Right lobe of liver (tissue), 4 donors: ENCODE measurements at regions not wholly inside any gene's neighbourhood (a gene's known extent, or its start where the extent isn't known, plus 50 kb on each side); places are given as distances from the start of the nearest gene placed in this dataset.

Source experiments
- CTCF ChIP-seq, 4 donors: fragments of 200-600 bp in 3 of 4; fragments of 450-650 bp in 1 of 4; IDR thresholded peaks; one replicate each; pipeline versions ENCODE4 v1.5.1 to v1.8.0; 2016 to 2022; ENCODE audit warnings: antibody characterized with exemption in 4 of 4, mild to moderate bottlenecking in 2 of 4
- POLR2A ChIP-seq: fragments of 450-650 bp; IDR thresholded peaks from one replicate; pipeline ENCODE4 v1.6.1; 2017; ENCODE audit warnings: antibody characterized with exemption, mild to moderate bottlenecking
- donor health status: DM: no; HTN: no; CAD: no.
- donor health status: DM: no; HTN: no; CAD: no.
- donor health status: DM: no; HTN: yes; CAD: no.

DNA sequence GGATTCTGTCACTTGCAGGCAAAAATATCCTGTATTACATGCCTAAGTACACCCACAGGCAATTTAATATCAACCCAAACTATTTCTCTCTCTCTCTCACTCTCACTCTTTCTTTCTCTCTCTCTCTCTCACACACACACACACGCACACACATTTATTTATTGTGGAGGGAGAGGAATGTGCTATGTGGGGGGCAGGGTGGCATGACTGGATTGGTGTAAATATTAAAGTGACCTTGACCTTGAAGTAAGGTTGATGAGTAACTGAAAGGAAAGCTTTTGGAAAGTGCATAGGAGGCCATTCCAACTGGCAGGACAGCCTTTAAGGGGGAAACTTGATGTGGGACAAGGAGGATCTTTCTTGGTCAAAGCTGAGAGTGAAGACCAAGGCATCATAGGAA is 589.7 kb upstream of the KIRREL3 start:
- TF ChIP-seq CTCF (IDR thresholded peaks at IDR 0.05), result no peak
- TF ChIP-seq POLR2A, result no peak
